HG03039 (cell line): ENCODE measurements at regions not wholly inside any gene's neighbourhood (a gene's known extent, or its start where the extent isn't known, plus 50 kb on each side); places are given as distances from the start of the nearest gene placed in this dataset.

Experiments
- ATAC-seq: cut with Tn5 transposase; IDR thresholded peaks from one replicate; pipeline ENCODE4 v1.9.1; 2021; ENCODE audit warnings: mild to moderate bottlenecking, moderate library complexity; ENCODE audit not compliant: unreplicated experiment

GRCh38 chr2:198452327-198452726, 647.9 kb downstream of the PLCL1 start:
- ATAC-seq: no peak

GRCh38 chr2:198448789-198449188, 644.4 kb downstream of the PLCL1 start:
- no peak for ATAC-seq

GRCh38 chr2:198444800-198445287, 640.5 kb downstream of the PLCL1 start:
- ATAC-seq: no peak

GRCh38 chr2:198441901-198442300, 637.5 kb downstream of the PLCL1 start:
- ATAC-seq: no peak

GRCh38 chr2:198441246-198441645, 636.9 kb downstream of the PLCL1 start:
- ATAC-seq: no peak

- no peak for ATAC-seq
Measured at GRCh38 chr2:198440833-198441232, 636.4 kb downstream of the PLCL1 start.

GRCh38 chr2:198438331-198438730, 633.9 kb downstream of the PLCL1 start:
- ATAC-seq: no peak

GRCh38 chr2:198424112-198424511, 619.7 kb downstream of the PLCL1 start:
- no peak for ATAC-seq

GRCh38 chr2:198417836-198418235, 613.4 kb downstream of the PLCL1 start:
- no peak for ATAC-seq

GRCh38 chr2:198414976-198415375, 610.6 kb downstream of the PLCL1 start:
- ATAC-seq: no peak

GRCh38 chr2:198411936-198412335, 607.5 kb downstream of the PLCL1 start:
- ATAC-seq: no peak

GRCh38 chr2:198408171-198408570, 603.8 kb downstream of the PLCL1 start:
- no peak for ATAC-seq

- no peak for ATAC-seq
Measured at GRCh38 chr2:198405311-198405710, 600.9 kb downstream of the PLCL1 start.

- ATAC-seq: no peak
Measured at GRCh38 chr2:198401644-198402043, 597.3 kb downstream of the PLCL1 start.

- no peak for ATAC-seq
Measured at GRCh38 chr2:198400999-198401398, 596.6 kb downstream of the PLCL1 start.

GRCh38 chr2:198394208-198394607, 589.8 kb downstream of the PLCL1 start:
- no peak for ATAC-seq

GRCh38 chr2:198390670-198391069, 586.3 kb downstream of the PLCL1 start:
- no peak for ATAC-seq

GRCh38 chr2:198387677-198388076, 583.3 kb downstream of the PLCL1 start:
- ATAC-seq: no peak

- ATAC-seq: no peak
Measured at GRCh38 chr2:198385856-198386255, 581.5 kb downstream of the PLCL1 start.

- no peak for ATAC-seq
Measured at GRCh38 chr2:198385326-198385725, 580.9 kb downstream of the PLCL1 start.

- ATAC-seq: no peak
Measured at GRCh38 chr2:198383392-198383791, 579.0 kb downstream of the PLCL1 start.

GRCh38 chr2:198382811-198383210, 578.4 kb downstream of the PLCL1 start:
- ATAC-seq: no peak

- ATAC-seq: no peak
Measured at GRCh38 chr2:198376677-198377076, 572.3 kb downstream of the PLCL1 start.

- ATAC-seq: no peak
Measured at GRCh38 chr2:198375083-198375410, 570.7 kb downstream of the PLCL1 start.
